ENCODE measurements at regions not wholly inside any gene's neighbourhood (a gene's known extent, or its start where the extent isn't known, plus 50 kb on each side); places are given as distances from the start of the nearest gene placed in this dataset.
A peak's percentile ranks its signal among the peaks of the same experiment; 100 is the strongest.

GRCh38 chr3:34070831-34071585 is 272.6 kb downstream of the PDCD6IP start:
- Histone ChIP-seq H3K9ac (ENCODE audit: control insufficient read depth, insufficient read depth, low read length) (no peak overlapping the region), H4K20me1 (ENCODE audit: control insufficient read depth, insufficient read depth) (no peaks in the 10 kb centered on the region), H3K4me2 (ENCODE audit: control insufficient read depth, insufficient read depth) (0 out of 2 replicates have a peak overlapping the region, but pooled peaks have one; percentile 5), H3K27me3 (replicated peaks in 1 of 2; ENCODE audit: control insufficient read depth in 2 of 2, insufficient read depth in 2 of 2, low read length in 1 of 2) (no peaks in the 10 kb centered on the region), H3K79me2 (ENCODE audit: control insufficient read depth, insufficient read depth, low read length) (no peaks in the 10 kb centered on the region), H3K4me1 (ENCODE audit: control insufficient read depth, insufficient read depth, low read length) (peaks cover 35% of the 10 kb centered on the region), H3K27ac (ENCODE audit: control insufficient read depth, insufficient read depth) (no peak overlapping the region), H3K9me3 (replicated peaks; ENCODE audit: control insufficient read depth, insufficient read depth, low read length) (no peaks in the 10 kb centered on the region), H2AFZ (ENCODE audit: control insufficient read depth, low read depth, low read length) (peak overlapping the region; percentile 24; the same call in 1 of the 2 replicates), H3K36me3 (ENCODE audit: control insufficient read depth in 2 of 2, insufficient read depth in 2 of 2, low read length in 1 of 2) (no peaks in the 10 kb centered on the region), H3K4me3 (no peak overlapping the region)
- in situ Hi-C loops (cut with MboI) (no loop called here), intact Hi-C loops (cut with micrococcal nuclease; ENCODE audit: unreplicated experiment) (no loop called here)
- 2% methylated on average over 6 of the region's 6 CpGs for WGBS (ENCODE audit: insufficient coverage, insufficient replicate concordance, low lambda C conversion rate, missing lambda C conversion rate)
- SMC1A ChIA-PET (ENCODE audit: uncharacterized antibody, unreplicated experiment), result interaction anchor here (1.0 to 1.1 kb wide), 2 partner anchors 32 to 43 kb away, joined by 3 read pairs; no protein-coding TSS in a partner anchor
- no peak for DNase-seq (ENCODE audit: low read depth, low spot score)
- no peak for FAIRE-seq
- RAD21 ChIA-PET (ENCODE audit: unreplicated experiment), result no interaction called here
- peak; percentile 31 for ATAC-seq
- CTCF ChIA-PET, result interaction anchor here (1.0 kb wide), 1 partner anchor 190 kb away, joined by 3 read pairs; no protein-coding TSS in a partner anchor
- POLR2A ChIA-PET, result interaction anchor here (0.7 kb wide), 1 partner anchor 42 kb away, joined by 3 read pairs; no protein-coding TSS in a partner anchor
- BruUV-seq (replicated peaks), result no TSS peak
- TF ChIP-seq IRF4 (IDR thresholded peaks at IDR 0.05; ENCODE audit: low read depth, low read length) (peak; percentile 84; the same call in 1 of the 2 replicates), BCL11A (IDR thresholded peaks at IDR 0.05; ENCODE audit: low read depth, low read length) (peak; percentile 80; the same call in 1 of the 2 replicates), MTA3 (IDR thresholded peaks at IDR 0.05; ENCODE audit: borderline replicate concordance, low read length) (no peak), SMARCA5 (IDR thresholded peaks at IDR 0.05) (no peak), PAX5 (IDR thresholded peaks at IDR 0.05; ENCODE audit: borderline replicate concordance, low read depth, low read length) (peak; percentile 48; the same call in 1 of the 2 replicates), SIX5 (IDR thresholded peaks at IDR 0.05; ENCODE audit: low read depth, low read length, severe bottlenecking) (no peak), TCF7 (IDR thresholded peaks at IDR 0.05; ENCODE audit: borderline replicate concordance) (no peak), EGR1 (IDR thresholded peaks at IDR 0.05; ENCODE audit: borderline replicate concordance in 1 of 2, low read depth in 2 of 2, low read length in 2 of 2) (no peak), ZBTB33 (IDR thresholded peaks at IDR 0.05) (no peak), JUNB (IDR thresholded peaks at IDR 0.05) (peak; percentile 39; the same call in 1 of the 2 replicates), MXI1 (IDR thresholded peaks at IDR 0.05; ENCODE audit: low read depth, low read length) (no peak), USF2 (IDR thresholded peaks at IDR 0.05; ENCODE audit: borderline replicate concordance, low read depth, low read length) (no peak), MYC (IDR thresholded peaks at IDR 0.05; ENCODE audit: insufficient read depth, insufficient read length, insufficient replicate concordance, low read length, severe bottlenecking) (no peak), SPI1 (IDR thresholded peaks at IDR 0.05; ENCODE audit: borderline replicate concordance, insufficient read depth, low read depth, low read length) (peak; percentile 73), SUZ12 (IDR thresholded peaks at IDR 0.05; ENCODE audit: unreplicated experiment) (no peak), HDGF (IDR thresholded peaks at IDR 0.05) (no peak), SP1 (IDR thresholded peaks at IDR 0.05; ENCODE audit: low read depth, low read length) (no peak), RUNX3 (IDR thresholded peaks at IDR 0.05; ENCODE audit: low read length) (peak; percentile 40; the same call in 1 of the 2 replicates)
- TF ChIP-seq, protein P1, sequence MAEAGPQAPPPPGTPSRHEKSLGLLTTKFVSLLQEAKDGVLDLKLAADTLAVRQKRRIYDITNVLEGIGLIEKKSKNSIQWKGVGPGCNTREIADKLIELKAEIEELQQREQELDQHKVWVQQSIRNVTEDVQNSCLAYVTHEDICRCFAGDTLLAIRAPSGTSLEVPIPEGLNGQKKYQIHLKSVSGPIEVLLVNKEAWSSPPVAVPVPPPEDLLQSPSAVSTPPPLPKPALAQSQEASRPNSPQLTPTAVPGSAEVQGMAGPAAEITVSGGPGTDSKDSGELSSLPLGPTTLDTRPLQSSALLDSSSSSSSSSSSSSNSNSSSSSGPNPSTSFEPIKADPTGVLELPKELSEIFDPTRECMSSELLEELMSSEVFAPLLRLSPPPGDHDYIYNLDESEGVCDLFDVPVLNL (IDR thresholded peaks at IDR 0.05; ENCODE audit: low read depth, low read length), result no peak
